Stimulated activated CD4-positive, alpha-beta T cell treated with anti-CD3 and anti-CD28 coated beads, Interleukin-4, amount 100 ng/mL, for 4 hours (primary cell): ENCODE measurements at regions not wholly inside any gene's neighbourhood (a gene's known extent, or its start where the extent isn't known, plus 50 kb on each side); places are given as distances from the start of the nearest gene placed in this dataset.
"Not testable (repeated sequence)": the region's sequence is repeated elsewhere in the genome, so short reads cannot be mapped to it uniquely, and the experiment has no call there.

ENCODE experiments used
- DNase-seq, 2 experiments: peaks; one replicate each; pipeline ENCODE4 v3.0.0-alpha.2; 2020

DNA sequence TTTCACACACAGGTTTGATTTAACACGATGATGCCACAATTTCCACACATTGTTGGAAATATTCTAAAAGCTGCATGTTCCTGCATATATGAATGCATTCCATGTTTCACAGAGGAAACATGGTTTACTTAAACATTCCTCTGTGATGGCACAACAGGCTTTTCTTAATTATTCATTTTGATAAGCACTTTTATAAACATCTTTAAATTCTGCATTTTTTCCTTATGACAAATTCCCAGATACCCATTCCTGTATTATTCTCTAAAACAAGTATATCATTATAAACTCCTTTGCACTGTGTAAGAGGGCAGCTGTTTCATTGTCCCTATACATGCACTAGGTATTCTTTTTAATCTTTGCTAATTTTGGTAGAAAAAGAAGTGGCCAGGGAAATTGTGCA is 532.3 kb downstream of the SOX6 start:
- no peak for DNase-seq

DNA sequence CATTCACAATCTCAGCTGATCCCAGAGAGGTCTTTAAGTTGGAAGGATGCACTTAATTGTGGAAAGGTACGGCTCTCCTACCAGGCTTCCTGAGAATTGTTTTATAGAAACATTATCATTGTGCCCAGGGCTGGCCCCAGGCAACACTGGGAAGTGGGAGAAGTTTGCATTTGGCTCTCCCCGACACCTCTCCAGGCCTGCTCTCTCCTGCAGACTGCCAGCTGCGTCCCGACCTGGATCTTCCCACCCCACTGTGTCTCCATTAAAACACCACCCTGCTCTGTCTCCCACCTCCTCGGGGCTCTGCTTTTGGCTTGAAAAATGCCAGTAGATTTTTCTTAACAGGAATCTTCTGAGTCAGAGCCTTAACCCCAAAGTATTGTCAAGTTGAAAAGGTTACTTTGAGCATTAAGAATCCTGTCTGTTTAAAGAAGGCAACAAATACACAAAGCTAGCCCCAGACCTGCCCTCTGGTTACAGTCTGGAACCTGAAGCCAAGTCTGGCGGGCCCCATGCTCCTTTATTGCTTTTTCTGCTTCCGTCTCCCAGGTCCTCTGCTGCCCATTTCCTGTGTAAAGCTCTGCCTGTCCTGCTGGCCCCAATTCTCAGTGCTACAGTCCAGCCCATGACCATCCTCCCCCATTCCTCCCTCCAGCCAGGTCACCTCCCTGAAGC is 530.2 kb downstream of the SOX6 start:
- no peak for DNase-seq

DNA sequence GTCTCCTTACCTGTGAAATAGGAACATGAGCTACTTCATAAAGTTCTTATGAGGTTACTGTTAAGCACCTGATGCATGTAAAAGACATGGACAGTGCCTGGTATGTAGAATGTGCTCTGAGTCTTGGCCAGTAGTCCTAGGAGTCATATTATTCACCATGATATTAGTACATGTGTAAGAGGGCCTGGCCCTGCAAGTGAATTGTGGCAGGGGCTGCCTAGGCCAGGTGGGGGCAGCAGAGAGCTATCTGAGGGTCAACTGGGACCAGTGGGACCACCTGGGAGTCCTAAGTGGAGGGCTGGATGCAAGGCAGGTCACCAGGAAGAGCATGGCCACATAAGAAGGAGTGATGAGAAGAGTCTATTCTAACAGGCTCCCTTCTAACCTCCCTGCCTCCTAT is 529.5 kb downstream of the SOX6 start:
- no peak for DNase-seq

DNA sequence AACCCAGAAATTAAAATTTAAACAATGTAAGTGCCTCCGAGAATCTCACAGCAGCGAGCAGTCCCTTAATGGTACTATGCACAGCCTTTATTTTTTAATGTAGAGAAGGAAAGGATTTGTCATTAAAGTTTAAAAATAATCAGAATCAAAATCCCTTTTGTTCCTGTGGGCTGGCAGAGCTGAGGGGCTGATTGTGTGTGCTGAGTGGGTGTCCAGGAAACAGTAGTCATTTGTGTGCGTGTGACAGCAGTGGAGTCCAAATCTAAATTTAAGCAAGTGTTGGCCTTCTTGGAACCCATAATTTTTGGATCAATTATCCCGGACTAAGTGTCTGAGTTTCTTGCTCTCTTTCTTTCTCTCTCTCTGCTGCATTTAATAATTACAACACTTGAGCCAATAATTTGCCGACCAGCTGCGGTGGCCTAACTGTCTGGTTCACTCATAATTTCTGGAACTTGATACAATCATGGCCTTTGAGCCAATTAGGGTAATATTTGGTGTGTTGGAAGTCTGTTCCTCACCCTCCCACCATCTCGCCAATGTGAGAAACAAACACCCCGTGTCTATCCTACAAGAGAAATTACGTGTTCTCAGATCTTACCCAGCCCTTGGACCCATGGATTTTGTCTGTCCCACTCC is 528.0 kb downstream of the SOX6 start:
- no peak for DNase-seq

DNA sequence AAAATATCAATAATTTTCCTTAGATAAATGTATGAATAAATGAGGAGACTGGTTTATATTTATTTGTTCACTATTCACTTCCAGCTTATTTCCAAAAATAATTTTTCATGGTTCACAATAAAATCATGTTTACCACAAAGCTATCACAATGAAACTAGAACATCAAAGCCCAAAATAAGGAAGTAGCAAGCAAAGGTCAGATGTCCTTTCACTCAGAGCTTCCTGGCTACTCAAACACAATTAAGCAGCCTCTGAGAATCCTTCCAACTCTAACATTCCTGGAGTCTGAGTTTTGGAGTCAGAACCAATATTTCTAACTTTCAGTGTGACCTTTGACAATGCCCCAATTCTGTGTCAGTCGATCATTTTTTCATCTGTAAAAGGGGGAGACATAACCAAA is 527.0 kb downstream of the SOX6 start:
- DNase-seq: no peak

DNA sequence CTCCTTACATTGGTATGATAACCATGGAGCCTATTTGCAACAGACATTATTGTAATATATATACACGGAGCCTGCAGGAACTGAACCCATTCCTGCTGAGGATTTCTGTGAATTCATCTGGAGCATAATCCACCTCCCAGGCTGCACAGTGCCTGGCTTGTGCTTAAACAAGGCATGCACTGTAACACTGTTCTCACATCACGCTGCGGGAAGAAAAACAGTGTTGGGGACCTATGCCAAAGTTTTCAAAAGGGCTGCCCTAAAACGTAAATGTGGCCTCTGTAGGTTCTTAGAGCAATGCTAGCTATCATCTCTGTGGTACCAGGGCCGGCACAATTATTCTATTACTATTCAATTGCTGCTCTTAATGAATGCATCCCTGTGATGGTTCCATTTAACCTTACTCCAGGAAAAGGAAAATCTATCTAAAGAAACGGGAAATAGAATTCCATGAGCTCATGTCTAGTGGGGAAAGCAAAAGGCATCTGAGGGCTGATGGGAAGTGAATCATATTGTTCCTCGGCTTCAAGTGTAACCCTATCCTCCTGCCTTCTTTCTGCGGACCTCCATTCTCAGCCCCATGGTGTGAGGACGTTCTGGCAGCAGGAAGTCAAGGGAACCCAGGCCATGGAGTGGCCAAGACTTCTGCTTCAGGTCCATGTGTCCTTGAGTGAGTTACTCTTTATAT is 525.5 kb downstream of the SOX6 start:
- DNase-seq: no peak

DNA sequence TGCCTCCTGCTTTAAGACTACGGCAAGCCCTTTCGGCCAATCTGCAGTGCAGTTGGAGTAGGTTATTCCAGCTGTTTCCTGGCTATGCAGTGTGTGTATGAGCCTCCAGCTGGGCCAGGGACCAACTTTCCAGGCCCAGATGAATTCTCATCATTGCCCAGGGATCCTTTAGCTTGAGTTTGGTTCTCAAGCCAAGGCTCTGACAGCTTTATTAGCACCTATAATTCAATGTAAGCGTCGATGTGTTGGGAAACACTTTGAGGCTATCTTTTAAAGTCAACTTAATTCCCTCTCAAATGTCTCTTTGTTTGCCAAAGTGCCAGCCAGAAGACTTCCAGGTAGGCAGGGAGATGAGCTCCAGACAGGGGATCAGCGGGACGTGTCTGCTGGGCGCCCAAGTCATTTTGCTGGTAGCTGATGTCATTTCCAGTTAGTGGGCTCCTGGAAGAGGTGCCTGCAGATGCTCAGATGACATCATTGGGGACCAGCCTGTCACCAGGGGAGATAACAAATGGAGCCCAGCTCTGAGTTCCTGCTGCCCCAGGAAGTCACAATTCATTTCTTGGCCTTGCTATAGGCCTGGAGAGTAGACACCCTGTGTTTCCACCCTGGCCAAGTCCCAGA is 520.4 kb downstream of the SOX6 start:
- no peak for DNase-seq

DNA sequence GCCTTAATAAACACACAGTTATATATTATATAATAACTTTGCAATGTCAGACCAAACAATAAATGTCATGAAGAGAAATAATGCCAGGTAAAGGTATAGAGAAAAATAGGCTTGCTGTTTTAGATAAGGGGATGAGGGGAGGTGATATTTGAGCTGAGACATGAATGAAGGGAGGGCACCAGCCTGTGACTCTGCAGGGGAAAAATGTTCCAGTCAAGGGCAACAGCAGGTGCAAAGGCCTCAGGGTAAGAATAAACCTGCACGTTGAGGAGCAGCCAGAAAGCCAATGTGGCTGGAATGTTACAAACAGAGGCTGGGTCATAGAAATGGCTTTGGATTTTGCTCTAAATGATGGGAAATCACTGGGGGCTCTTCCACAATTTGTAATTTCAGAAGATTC is 519.6 kb downstream of the SOX6 start:
- DNase-seq: no peak

DNA sequence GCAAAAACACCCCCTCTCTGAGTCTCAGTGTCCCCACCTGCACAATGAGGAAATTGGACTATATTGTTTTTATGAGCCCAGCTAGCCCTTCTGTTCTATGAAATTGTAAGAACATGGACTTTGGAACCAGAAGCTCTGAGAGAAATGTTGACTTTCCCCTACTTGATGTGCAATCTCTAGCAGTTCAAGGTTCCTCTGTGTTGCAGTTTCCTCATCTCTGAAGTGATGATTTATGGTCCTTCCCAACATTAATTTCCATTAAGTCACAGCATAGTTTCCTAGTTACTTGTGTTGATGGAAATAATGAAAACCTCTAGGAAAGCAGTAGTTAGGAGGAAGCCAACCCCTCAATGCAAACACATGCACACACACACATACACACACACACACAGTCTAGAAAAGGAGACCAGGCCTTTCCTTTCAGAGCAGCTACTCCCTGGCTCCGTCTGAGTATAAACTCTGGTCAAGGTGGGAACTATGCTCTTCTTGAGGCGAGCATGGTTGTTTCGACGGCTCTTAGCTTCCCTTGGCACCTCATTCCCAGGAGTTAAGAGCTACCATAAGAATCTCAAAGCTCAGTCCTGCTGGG is 518.4 kb downstream of the SOX6 start:
- DNase-seq: no peak

DNA sequence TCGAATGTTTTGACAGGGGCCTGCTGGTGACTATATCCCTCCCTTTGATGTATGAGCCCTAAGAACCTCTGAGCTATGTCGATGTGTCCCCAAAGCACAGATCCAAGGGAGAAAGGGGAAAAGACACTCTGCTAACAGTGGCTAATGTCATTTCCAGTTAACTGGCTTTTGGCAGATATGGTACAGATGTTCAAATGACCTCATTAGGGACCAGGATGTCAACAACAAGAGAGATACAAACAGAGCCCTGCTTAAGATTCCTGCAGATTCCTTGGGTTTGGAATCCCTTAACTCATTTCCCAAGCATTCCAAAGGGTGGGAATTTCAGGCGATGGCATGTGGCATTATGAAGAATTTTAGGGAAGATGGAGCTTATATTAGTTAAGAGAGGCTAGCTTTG is 517.3 kb downstream of the SOX6 start:
- DNase-seq: no peak

DNA sequence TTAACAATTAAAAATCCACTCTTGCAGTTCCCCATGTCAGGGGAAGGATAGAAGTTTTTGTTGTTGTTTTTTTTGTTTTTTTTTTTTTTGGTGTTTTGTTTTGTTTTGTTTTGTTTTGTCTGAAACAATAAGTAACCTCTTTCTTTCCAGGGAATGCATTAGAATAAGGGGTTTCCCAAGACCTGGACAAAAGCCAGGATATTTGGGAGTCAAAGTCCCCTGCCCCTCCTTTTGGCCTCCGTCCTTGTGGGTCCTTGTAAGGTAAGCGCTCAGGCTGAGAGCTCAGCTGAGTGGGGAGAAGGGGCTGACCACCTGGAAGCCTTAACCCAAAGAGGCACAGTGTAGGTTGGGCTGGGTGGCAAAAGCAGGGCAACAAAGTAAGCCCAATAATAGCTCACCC is 515.4 kb downstream of the SOX6 start:
- no peak for DNase-seq

DNA sequence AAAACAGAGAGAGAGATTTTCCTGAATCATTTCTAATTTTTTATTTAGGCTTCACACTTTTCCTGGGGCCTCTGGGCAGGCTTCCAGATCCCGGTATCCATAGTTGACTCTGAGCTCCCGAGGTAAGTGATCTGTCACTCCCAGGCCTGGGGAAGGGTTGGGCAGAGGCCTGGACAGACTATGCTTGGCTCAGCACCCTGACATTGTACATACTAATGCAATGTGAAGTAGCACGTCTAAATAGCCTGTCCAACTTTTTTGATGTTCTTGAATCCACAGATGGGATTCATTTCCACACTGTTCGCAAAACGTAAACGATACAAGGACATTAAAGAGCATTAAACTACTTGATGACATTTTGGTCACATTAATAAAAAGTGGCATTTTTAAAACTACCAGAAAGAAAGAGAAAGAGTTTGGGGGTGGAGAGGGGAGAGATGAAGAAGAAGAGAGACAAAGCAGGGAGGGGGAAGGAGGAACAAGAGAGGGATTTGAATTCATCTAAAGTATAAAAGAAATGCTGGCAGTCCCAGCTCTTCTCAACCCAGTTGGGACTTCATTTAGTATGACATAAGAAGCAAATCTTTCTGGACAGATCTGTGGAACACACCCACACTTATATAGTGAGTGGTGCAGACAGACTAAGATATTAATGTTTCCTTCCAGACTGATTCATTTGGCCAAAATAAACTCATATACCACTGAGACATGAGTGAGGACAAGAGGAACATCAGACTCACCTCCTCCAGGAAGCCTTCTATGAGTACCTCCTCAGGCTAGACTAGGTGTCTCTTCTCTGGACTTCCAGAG is 514.2 kb downstream of the SOX6 start:
- no peak for DNase-seq

DNA sequence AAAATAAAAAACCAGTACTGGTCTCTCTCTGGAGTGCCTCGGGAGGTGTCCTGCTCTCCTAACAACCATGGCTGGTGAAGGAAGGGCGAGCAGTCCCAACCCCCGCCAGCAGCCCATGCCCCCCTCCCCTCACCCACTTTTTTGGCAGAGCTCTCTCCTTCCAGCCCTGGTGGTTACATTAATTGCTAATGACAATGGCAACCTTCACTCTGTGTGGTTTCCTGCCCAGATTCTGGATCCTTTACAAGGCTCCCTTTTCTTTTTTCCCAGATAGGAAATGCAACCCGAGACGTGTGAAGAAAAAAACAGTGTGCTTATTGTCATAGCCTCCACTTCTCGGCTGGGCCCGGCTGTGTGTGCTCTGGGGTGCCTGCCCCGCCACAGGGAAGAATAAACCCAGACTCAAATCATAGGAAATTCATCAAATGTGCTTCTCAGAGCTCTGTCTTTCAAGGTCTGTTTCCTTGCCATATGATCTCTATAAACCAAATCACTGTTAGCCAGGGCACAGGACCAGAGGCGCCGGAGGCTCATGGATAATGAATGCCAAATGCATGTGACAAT is 513.0 kb downstream of the SOX6 start:
- no peak for DNase-seq

DNA sequence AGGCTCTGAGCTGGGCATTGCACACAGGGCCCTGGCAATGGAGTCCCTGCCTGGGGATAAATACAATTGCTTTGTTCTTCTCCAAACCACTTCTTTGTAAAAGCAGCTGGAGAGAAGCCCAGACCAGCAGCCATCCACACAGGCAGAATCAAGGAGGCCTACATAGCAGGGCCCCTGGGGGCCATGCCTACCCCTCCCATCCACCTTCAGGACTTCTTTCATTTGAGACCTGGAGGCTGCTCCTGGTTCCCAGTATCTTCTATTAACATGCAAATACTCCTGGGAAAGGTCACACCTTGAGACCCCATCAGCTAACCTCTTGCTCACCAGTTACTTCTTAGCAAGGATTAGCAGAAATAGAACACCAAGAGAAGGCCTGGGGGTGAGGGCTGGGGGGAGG is 511.1 kb downstream of the SOX6 start:
- DNase-seq: no peak

DNA sequence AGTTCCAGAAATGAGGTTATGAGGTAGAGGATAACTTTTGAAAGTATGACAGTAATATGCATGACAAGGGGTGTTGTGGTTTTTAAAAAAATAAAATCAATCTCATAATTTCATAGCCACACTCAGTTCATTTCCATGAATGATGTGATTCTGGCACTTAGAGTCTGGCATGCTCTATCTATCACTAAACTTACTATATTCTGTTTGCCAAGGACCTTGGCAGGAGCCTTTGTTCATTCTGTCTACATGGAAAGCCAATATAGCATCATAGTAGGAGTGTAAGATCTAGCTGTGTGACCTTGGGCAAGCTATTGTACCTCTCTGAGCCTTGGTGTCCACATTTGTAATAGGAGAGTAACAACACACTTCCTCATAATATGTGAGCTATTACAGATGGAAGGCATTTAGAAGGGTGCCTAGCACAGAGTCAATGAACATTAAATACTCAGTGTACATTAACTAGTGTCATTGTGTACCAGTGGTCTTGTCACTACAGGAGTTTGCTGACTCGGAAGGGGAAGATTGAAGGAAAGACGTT is 507.6 kb downstream of the SOX6 start:
- DNase-seq: no peak

DNA sequence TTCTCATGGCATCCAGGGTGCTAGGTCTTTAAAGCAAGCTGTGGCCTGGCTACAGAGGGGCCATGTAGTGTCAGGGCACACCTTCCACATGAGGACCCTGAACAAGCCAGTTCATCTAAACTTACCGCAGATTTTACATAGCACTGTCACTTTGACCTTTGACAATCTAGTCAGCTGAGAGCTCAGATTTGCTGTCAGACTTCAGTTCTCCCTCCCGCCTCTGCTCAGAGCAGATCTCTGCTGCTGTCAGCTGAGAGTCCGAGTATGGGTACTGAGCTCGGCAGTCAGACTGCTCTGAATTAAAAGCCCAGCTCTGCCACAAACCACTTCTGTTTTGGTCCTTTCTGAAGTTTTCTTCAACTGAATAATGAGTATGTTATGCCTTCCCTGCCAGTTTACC is 507.1 kb downstream of the SOX6 start:
- no peak for DNase-seq

DNA sequence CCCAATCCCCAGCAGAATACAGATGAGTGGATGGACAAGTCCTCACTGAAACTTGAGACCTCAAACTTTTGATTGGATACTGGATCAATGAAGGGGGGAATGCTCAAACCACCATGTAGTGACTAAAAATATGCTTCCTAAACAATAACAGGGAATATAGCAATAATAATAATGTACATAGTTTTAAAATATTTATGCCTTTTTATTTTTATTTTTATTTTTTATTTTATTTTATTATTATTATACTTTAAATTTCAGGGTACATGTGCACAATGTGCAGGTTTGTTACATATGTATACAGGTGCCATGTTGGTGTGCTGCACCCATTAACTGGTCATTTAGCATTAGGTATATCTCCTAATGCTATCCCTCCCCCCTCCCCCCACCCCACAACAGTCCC is 506.0 kb downstream of the SOX6 start:
- not testable (repeated sequence) for DNase-seq

DNA sequence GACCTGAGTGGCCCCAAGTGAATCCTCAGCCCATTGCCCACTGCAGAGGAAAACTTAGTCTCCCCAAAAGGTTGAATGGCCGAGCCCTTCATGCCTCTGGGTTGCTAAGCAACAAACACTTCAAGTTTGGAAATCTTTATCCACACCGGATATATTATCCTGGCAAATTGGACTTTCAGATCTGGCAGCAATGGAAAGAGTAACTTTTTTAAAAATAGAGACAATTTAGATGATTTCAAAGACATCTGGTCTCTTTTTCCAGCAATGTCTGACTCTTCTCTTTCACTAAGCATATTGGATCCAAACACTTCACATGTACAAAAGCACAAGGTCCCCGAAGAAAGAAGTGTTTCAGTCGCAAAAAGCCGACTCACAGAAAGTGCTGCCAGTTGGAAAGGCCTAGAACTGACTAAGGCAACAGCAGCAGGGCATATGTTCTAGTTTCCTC is 505.3 kb downstream of the SOX6 start:
- DNase-seq: no peak

DNA sequence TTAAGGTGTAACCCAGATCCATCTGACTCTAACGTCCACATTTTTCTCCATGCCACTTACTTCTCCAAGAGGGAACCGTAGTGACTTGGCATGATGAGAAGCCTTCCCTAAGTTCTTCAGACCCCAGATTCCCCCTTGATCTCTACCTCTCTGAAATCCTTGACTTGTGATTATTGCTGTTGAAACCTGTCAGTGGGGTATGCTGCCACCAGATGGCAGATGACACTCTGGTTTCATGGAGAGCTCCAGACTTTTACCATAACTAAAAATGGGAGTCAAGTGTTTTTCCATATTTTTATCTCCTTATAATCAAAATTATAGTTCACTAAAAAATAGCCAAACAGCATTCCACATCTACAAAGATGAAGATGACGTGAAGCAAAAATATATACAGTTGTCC is 504.2 kb downstream of the SOX6 start:
- no peak for DNase-seq

DNA sequence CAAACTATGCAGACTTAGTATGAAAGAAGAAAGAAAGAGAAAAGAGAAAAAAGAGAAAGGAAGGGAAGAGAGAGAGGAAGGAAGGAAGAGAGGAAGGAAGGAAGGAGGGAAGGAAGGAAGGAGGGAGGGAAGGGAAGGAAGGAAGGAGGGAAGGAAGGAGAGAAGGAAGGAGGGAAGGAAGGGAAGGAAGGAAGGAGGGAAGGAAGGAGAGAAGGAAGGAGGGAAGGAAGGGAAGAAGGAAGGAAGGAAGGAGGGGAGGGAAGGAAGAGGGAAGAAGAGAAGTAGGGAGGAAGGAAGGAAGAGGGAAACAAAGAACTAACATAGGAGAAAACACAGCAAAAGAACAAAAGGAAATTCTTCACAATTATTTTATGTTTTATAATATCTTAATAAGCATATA is 502.1 kb downstream of the SOX6 start:
- no peak for DNase-seq

DNA sequence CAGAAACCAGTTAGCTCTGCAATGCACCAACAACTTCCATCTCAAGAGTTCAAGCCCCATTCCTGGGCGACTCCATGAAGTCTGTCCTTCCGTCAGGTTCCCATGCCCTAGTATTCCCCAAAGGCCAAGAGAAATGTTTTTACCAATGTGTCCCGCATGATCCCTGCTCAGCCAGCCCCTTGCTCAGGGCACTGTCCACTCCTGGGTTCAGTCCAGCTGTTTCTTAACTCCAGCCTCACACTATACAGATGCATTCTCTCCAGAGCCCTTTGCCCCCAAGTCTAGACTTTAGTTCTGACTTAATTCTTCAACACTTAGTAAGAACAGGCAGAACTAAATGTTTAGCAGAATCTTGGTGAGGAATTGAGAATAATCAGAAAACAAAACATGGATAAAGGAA is 497.5 kb downstream of the SOX6 start:
- no peak for DNase-seq

DNA sequence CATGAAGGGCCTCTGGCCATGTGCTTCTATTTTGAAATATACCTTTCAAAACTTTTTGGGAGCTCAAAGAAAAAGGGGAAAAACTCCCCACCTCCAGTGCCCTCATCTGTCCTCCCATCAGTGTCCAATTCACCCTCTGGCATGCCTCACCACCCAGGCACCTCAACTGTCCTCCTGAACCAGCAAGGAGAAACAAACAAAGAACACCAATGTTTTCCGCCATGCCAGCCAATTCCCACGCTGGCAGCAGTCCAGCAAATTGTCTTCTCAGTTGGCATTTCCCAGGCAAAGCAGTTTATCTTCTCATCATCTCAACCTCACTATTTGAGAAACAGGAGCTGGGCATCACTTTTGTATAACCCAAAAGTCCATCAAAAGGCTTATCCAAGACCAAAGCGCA is 496.9 kb downstream of the SOX6 start:
- no peak for DNase-seq
